VCaP (cell line): ENCODE measurements at regions not wholly inside any gene's neighbourhood (a gene's known extent, or its start where the extent isn't known, plus 50 kb on each side); places are given as distances from the start of the nearest gene placed in this dataset.

ENCODE experiments used
- H3K27ac ChIP-seq: fragments of 450-650 bp; 2 replicates; pipeline ENCODE4 v1.5.1; 2017
- CTCF ChIP-seq: fragments of 450-650 bp; conservative IDR thresholded peaks from 2 replicates; pipeline ENCODE4 v1.5.1; 2017; ENCODE audit warnings: mild to moderate bottlenecking, moderate library complexity

GRCh38 chr3:197428117-197428801, 127.5 kb downstream of the BDH1 start:
- no peak for TF ChIP-seq CTCF
- peak overlapping the region; percentile 64 for H3K27ac ChIP-seq

DNA sequence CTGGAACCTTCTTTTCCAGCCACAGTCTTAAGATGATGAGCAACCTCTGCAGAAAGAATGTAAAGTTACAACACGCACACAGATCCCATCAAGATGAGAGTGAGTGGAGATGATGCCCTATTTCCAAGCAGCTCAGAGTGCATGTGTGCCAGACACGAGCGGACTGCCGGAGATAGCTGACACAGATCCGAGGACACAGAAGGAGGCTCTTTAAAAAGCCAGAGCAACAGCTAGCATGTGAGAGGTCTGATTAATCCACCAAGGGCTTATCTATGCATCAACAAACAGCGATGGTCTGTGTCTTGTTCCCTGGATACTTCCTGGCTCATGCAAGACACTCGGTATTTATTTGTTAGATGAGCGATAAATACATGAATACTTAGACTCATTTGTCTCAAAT, 128.6 kb upstream of the DLG1 start:
- H3K27ac ChIP-seq = peak overlapping the region; percentile 64
- TF ChIP-seq CTCF = no peak

DNA sequence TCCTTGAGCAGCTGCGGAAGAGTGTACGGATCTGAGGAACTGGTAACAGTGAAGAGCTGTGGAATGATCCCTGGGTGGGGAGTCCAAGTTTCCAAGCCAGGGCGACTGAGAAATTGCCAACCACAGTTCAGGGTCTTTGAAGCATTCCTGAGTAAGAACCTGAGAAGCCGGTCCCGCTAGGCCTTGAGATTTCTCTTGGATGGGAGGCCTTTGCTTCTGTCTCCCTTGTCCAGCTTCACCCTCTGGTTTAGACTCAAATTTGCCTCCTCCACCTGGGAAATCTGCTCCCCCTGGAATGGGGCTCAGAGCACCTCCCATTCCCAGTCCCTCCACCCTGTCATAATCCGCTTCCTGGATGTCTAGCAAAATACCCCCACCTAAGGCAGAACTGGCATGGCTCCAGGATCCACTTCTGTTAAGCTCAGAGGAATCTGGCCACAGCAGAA, 127.7 kb upstream of the DLG1 start:
- TF ChIP-seq CTCF = no peak
- H3K27ac ChIP-seq = peak overlapping the region; percentile 64

DNA sequence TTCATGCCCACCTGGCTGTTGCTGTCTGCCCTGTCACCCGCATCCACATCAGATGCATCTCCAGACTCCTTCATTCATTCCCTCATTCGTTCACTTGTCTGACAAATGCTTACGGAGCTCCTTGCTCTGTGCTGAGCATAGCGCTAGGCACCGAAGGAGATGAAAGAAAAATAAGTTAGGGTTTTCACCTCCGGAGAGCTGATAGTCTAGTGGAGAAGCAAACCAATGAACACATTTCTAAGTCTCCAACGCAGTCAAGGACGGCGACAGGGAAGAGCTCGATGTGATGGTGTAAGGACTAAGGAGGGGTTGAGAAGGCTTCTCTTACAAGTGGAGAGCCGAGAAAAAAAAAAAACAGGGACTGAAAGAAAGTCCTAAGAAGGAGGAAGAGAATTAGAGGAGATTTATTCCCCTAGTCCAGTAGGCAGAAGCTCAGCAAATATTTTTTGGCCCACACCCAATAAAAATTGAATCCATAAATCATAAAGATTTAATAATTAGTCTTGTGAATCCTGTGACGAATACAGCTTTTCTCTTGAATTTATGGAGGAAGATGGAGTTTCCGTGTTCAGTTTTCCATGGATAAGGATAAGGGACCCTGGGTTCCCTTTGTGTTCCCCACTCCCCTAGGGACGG, 127.2 kb upstream of the DLG1 start:
- TF ChIP-seq CTCF = no peak
- H3K27ac ChIP-seq = peak overlapping the region; percentile 64; the same call in 1 of the 2 replicates

- peak overlapping the region; percentile 64; the same call in 1 of the 2 replicates for H3K27ac ChIP-seq
- TF ChIP-seq CTCF = no peak
Observed at GRCh38 chr3:197424674-197425484, 126.5 kb upstream of the DLG1 start.

- TF ChIP-seq CTCF = no peak
- no peak overlapping the region for H3K27ac ChIP-seq
Observed at GRCh38 chr3:197424266-197424665, 125.9 kb upstream of the DLG1 start.

DNA sequence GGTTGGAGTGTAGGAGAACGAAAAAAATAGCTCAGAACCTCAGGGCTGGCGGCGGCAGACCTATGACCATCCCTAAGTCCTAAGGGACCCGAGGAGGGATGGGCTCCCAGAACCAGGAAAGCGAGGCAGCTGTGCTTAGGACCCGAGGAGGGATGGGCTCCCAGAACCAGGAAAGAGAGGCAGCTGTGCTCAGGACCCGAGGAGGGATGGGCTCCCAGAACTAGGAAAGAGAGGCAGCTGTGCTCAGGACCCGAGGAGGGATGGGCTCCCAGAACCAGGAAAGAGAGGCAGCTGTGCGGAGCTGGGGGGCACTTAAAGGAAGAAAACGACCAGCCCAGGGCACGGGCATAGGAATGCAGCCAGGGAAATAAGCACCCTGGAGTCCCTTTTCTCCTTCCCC, 125.0 kb upstream of the DLG1 start:
- no peak for TF ChIP-seq CTCF
- H3K27ac ChIP-seq = no peak overlapping the region
